WTC11 (cell line): ENCODE measurements at regions not wholly inside any gene's neighbourhood (a gene's known extent, or its start where the extent isn't known, plus 50 kb on each side); places are given as distances from the start of the nearest gene placed in this dataset.

Experiments
- ATAC-seq: fragments of 200-7000 bp; cut with Tn5 transposase; 2 replicates; pipeline ENCODE4 v1.10.0; 2021; ENCODE audit warnings: mild to moderate bottlenecking, moderate library complexity
- CTCF ChIA-PET: fragments of 300-600 bp; sonication (Branson Sonifier 250); formaldehyde crosslinking; loops from one replicate; lab custom pipeline; 2021; ENCODE audit warnings: antibody characterized with exemption; lab: Charles Lee
- POLR2A ChIA-PET: fragments of 350-600 bp; sonication (Branson Sonifier 250); formaldehyde crosslinking; loops from one replicate; lab custom pipeline; 2021; ENCODE audit warnings: antibody characterized with exemption; lab: Charles Lee
- DNase-seq: peaks from one replicate; pipeline ENCODE4 v3.0.0; 2021; ENCODE audit warnings: low spot score
- H3K27ac Mint-ChIP-seq: 2 replicates; pipeline ENCODE4 v1.8.0; 2021; ENCODE audit warnings: mixed read lengths
- H3K27me3 Mint-ChIP-seq: 2 replicates; pipeline ENCODE4 v1.8.0; 2021; ENCODE audit warnings: low read depth, mild to moderate bottlenecking, moderate library complexity, mixed read lengths
- H3K36me3 Mint-ChIP-seq: 2 replicates; pipeline ENCODE4 v1.8.0; 2021; ENCODE audit warnings: mixed read lengths
- H3K4me1 Mint-ChIP-seq: 2 replicates; pipeline ENCODE4 v1.8.0; 2022; ENCODE audit warnings: mixed read lengths
- H3K4me3 Mint-ChIP-seq: 2 replicates; pipeline ENCODE4 v1.8.0; 2021; ENCODE audit warnings: mild to moderate bottlenecking, moderate library complexity, mixed read lengths
- H3K9me3 Mint-ChIP-seq: 2 replicates; pipeline ENCODE4 v1.8.0; 2021; ENCODE audit warnings: mixed read lengths
- AR ChIP-seq: fragments of 250-450 bp; sonication (Bioruptor Pico); IDR thresholded peaks from 2 replicates; pipeline ENCODE4 v1.9.0; 2021; ENCODE audit warnings: mild to moderate bottlenecking
- ATF2 ChIP-seq: sonication (generic); formaldehyde crosslinking; IDR thresholded peaks from 2 replicates; pipeline ENCODE4 v1.8.1; 2022; ENCODE audit warnings: low read depth, missing genetic modification reagents, borderline replicate concordance
- CBFB ChIP-seq: sonication (generic); formaldehyde crosslinking; IDR thresholded peaks from 2 replicates; pipeline ENCODE4 v1.8.1; 2022; ENCODE audit warnings: mild to moderate bottlenecking, low read depth, missing genetic modification reagents
- GABPB1 ChIP-seq: sonication (generic); formaldehyde crosslinking; IDR thresholded peaks from 2 replicates; pipeline ENCODE4 v1.8.1; 2023; ENCODE audit warnings: mild to moderate bottlenecking, missing genetic modification reagents
- IRF2 ChIP-seq: sonication (generic); formaldehyde crosslinking; IDR thresholded peaks from 2 replicates; pipeline ENCODE4 v1.8.0; 2022; ENCODE audit warnings: low read depth, missing genetic modification reagents, borderline replicate concordance
- KAT7 ChIP-seq: sonication (generic); formaldehyde crosslinking; IDR thresholded peaks from 2 replicates; pipeline ENCODE4 v1.8.1; 2023; ENCODE audit warnings: missing genetic modification reagents, mild to moderate bottlenecking, borderline replicate concordance
- PRDM15 ChIP-seq: sonication (generic); formaldehyde crosslinking; IDR thresholded peaks from 2 replicates; pipeline ENCODE4 v1.8.0; 2022; ENCODE audit warnings: missing genetic modification reagents
- RELA ChIP-seq: sonication (generic); formaldehyde crosslinking; IDR thresholded peaks from 2 replicates; pipeline ENCODE4 v1.8.1; 2022; ENCODE audit warnings: missing genetic modification reagents, mild to moderate bottlenecking, borderline replicate concordance
- SP1 ChIP-seq: sonication (generic); formaldehyde crosslinking; conservative IDR thresholded peaks from 2 replicates; pipeline ENCODE4 v1.8.1; 2022; ENCODE audit warnings: missing genetic modification reagents
- ZBTB43 ChIP-seq: sonication (generic); formaldehyde crosslinking; IDR thresholded peaks from 2 replicates; pipeline ENCODE4 v1.8.1; 2023; ENCODE audit warnings: mild to moderate bottlenecking, missing genetic modification reagents
- ZNF121 ChIP-seq: sonication (generic); formaldehyde crosslinking; IDR thresholded peaks from 2 replicates; pipeline ENCODE4 v1.8.0; 2023; ENCODE audit warnings: missing genetic modification reagents
- ZNF232 ChIP-seq: sonication (generic); formaldehyde crosslinking; IDR thresholded peaks from 2 replicates; pipeline ENCODE4 v1.8.0; 2022; ENCODE audit warnings: mild to moderate bottlenecking, missing genetic modification reagents
- ZNF263 ChIP-seq: sonication (generic); formaldehyde crosslinking; IDR thresholded peaks from 2 replicates; pipeline ENCODE4 v1.8.1; 2022; ENCODE audit warnings: low read depth, mild to moderate bottlenecking, moderate library complexity, missing genetic modification reagents

- H3K4me3 Mint-ChIP-seq = no peak overlapping the region
- H3K27me3 Mint-ChIP-seq = no peaks in the 10 kb centered on the region
- H3K36me3 Mint-ChIP-seq = no peaks in the 10 kb centered on the region
- ChIA-PET CTCF (no interaction called here), POLR2A (no interaction called here)
- H3K4me1 Mint-ChIP-seq = no peaks in the 10 kb centered on the region
- no peaks in the 10 kb centered on the region for H3K9me3 Mint-ChIP-seq
- no peak for TF ChIP-seq CBFB (CRISPR knock-in tag)
- TF ChIP-seq ZBTB43 (CRISPR knock-in tag) = no peak
- TF ChIP-seq IRF2 (CRISPR knock-in tag) = no peak
- no peak overlapping the region for H3K27ac Mint-ChIP-seq
- ATAC-seq (no peak), DNase-seq (no peak)
Observed at GRCh38 chr3:157844800-157845565, 261.2 kb downstream of the SHOX2 start.

- H3K36me3 Mint-ChIP-seq = no peaks in the 10 kb centered on the region
- ChIA-PET POLR2A (no interaction called here), CTCF (no interaction called here)
- H3K27me3 Mint-ChIP-seq = no peaks in the 10 kb centered on the region
- H3K27ac Mint-ChIP-seq = no peak overlapping the region
- DNase-seq = no peak
- no peak for ATAC-seq
- H3K4me1 Mint-ChIP-seq = no peaks in the 10 kb centered on the region
- TF ChIP-seq GABPB1 (CRISPR knock-in tag) (no peak), ZNF263 (CRISPR knock-in tag) (no peak), AR (no peak), RELA (CRISPR knock-in tag) (no peak), ZNF121 (no peak), ZNF232 (CRISPR knock-in tag) (no peak), KAT7 (CRISPR knock-in tag) (no peak), ATF2 (CRISPR knock-in tag) (no peak), SP1 (CRISPR knock-in tag) (no peak)
- H3K9me3 Mint-ChIP-seq = no peaks in the 10 kb centered on the region
- H3K4me3 Mint-ChIP-seq = no peak overlapping the region
Observed at GRCh38 chr3:157844216-157844615, 262.0 kb downstream of the SHOX2 start.

GRCh38 chr3:157841029-157841428, 265.2 kb downstream of the SHOX2 start:
- H3K9me3 Mint-ChIP-seq = no peaks in the 10 kb centered on the region
- ATAC-seq (no peak), DNase-seq (no peak)
- H3K4me3 Mint-ChIP-seq = no peak overlapping the region
- ChIA-PET CTCF (no interaction called here), POLR2A (no interaction called here)
- no peaks in the 10 kb centered on the region for H3K27me3 Mint-ChIP-seq
- TF ChIP-seq RELA (CRISPR knock-in tag) (no peak), PRDM15 (CRISPR knock-in tag) (0 out of 2 replicates have a peak, but pooled peaks have one; percentile 14)
- TF ChIP-seq, all 79 proteins: peak for 1
- Mint-ChIP-seq H3K27ac (no peak overlapping the region), H3K36me3 (no peaks in the 10 kb centered on the region), H3K4me1 (no peaks in the 10 kb centered on the region)
